HG02759 (cell line): ENCODE measurements at regions not wholly inside any gene's neighbourhood (a gene's known extent, or its start where the extent isn't known, plus 50 kb on each side); places are given as distances from the start of the nearest gene placed in this dataset.
A peak's percentile ranks its signal among the peaks of the same experiment; 100 is the strongest.

Source experiments
- ATAC-seq: cut with Tn5 transposase; IDR thresholded peaks from one replicate; pipeline ENCODE4 v1.9.1; 2021; ENCODE audit warnings: mild to moderate bottlenecking, moderate library complexity; ENCODE audit not compliant: unreplicated experiment

DNA sequence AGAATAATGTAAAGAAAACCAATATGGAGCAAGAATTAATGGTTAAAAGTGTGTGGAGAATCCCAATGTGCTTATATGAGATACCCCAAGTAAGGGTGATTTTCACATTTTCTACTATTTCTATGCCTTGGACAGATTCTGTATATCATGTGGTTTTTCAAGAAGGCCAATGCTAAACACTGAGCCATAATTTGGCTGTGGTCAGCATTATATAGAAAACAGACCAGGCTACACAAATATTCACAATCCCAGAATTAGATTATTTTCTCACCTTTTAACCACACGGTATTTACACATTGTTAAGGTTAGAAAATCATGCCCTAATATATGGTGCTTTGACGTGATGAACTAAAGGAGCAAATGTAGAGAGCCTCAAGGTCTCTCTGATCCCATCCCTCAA is 277.4 kb upstream of the LRATD1 start:
- ATAC-seq, result no peak

DNA sequence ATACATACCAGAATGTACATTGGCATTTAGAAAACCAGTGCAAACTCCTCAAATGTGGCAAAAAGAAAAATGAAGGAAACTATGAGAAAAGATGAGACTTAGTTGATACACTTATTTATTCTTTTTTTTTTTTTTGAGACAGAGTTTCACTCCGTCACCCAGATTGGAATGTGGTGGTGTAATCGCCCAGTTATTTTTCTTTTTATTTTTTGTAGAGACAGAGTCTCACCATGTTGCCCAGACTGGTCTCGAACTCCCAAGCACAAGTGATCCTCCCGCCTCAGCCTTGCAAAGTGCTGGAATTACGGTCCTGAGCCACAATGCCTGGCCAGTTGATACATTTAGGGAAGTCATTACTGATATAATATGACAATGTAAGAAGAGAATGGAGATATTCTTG is 274.2 kb upstream of the LRATD1 start:
- ATAC-seq, result no peak

DNA sequence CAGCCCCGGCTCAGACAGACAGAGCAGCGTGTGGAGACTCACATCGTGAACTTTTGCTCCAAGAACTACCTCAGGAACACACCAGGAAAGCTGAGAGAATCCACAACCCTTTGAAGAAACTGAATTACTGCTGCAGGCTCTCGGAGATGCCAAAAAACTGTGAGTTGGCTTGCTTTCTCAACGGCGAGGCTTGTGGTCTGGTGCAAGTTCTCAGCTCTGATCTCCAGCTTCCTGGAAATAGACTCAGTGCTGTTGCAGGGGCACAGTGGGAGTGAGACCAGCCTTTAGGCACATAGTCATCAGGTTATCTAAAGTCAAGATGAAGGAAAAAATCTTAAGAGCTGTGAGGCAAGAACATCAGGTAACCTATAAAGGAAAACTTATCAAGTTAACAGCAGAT is 273.7 kb upstream of the LRATD1 start:
- ATAC-seq, result no peak

DNA sequence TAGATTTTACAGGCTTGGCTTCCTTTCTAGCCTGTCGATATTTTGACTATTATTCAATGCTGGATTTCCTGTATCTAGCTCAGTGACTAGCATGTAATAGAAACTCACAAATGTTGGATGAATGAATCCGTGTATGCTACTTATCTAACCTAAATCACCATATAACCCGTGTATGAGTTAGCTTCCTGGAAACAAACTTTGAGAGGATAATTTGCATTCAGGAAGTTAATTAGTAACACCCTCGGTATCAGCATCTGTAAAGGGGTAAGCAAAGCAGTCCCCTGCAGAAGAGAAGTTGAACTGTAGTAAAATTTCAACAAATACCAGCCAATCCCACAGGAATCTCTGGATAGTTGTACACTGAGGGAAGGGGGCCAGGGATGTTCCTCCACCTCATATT is 269.4 kb upstream of the LRATD1 start:
- ATAC-seq, result no peak

DNA sequence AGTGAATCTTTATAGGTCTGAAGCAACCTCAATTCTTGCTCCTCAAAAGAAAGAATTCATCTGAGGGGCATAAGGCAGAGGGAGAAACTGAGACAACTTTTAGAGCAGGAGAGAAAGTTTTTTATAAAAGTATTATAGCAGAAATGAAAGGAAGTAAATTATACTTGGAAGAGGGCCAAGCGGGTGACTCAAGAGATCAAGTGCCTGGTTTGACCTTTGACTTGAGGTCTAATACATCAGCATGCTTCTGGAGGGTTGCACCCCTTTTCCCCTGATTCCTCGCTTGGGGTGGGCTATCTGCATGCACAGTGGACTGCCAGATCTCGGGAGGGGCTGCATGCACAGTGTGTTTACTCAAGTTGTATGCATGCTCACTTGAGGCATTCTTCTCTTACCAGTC is 268.5 kb upstream of the LRATD1 start:
- no peak for ATAC-seq

DNA sequence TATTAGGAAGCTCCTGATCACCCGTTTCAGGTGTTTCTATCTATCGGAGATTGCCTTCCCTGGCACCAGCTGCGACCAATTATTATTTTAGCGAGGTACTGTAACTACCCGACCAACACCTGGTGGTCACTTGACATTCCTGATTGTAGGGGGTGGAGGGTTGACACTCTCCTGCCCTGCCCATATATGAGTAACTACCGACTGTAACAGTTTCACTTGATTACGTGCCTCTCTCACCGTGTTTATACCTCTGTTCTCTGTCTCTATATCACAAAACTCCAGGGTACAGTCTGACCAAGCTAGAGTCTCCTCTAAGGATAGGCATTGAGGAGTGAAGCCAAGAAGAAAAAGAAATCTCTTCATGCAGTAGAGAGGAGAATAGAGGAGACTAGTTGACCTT is 268.0 kb upstream of the LRATD1 start:
- no peak for ATAC-seq

DNA sequence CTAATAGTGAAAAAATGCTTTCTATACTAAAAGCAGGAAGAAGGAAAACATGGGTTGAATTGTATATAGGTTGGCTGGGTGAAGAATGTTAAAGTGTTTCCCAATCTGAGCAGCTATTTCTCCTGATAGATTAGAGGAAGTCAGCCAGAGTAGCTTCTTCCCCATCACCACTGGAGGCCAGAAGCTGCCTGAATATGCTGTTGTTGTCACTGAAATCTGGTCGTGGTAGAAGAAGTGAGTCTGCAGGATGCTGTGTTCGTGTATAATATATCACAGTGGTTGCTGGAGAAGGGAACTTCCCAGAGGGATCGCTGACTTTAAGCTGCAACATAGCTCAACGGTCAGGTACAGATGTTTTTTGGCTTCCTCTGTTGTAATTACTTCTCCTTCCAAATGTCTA is 247.5 kb upstream of the LRATD1 start:
- ATAC-seq, result no peak

DNA sequence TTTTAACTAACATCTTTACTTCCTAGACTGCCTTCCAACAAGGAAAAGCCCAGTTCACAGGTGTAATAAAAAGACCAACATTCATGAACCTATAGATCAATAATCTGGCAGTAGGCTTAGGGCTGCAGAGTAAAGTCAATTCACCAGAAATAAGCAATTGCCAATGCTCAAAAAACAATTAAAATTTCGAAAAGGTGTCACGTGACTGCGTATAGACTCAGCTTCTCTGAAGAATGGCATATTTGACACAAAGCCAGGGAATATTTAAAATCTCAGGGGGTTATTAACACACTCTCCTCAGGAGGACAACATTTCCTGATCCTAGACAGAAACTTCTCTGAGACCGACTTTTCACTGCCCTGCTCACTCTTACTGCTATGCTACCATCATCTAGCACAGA is 245.2 kb upstream of the LRATD1 start:
- no peak for ATAC-seq

DNA sequence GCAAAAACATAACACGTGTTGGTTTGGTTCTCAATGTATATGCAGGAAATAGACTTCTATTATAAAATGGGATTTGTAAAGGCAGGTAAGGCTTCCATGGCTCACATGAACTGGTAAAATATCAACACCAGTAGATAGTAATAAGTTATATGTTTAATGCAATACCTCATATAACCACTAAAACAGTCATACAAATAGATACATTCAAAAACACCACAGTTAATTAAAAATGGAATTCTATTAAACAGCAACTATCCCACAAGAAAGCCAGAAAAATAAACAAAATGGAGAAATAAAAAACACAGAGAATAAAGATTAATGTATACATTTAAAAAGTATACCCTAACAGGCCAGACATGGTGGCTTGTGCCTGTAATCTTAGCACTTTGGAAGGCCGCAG is 243.8 kb upstream of the LRATD1 start:
- ATAC-seq, result no peak

DNA sequence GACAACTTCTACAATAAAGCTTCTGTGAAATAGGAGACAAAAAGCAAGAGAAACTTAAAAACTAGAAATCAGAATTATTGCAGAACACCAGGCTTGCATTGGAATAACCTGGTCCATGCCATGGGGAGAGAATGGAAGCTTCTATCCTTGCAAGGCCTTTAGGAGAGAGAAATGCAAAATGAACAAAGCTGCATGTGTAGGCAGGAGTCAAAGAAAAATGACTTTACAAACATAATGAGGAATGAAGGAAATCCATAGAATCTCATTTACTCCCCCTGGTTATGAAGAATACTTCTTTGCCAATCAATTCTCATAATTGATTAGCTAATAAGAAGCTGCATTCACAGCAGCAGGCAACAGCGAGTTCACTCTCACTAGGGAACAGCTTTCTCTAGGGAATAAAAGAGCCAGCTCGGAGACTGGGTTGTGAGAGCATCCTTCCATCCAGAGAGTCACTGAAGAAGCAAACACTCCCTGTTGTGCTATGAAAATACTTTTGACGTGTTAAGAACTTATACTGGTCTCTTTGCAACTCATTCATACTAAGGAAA is 235.9 kb upstream of the LRATD1 start:
- no peak for ATAC-seq

DNA sequence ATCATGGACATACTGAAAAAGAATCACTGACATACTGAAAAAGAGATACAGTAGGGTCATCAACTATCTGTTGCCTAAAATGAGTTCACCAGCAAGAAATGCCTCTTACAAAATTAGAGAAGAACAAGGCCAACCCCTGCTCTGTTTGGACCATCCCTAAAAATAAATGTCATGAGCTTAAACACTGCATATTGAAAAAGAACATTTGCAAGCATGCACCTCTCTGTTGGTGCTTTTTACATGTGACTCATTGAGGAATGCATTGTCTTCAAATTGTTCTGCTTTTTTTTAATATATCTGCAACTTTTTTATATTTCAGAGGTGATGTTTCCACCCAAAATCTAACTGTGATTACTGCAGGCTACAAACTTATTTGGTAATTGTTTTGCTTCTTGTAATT is 233.9 kb upstream of the LRATD1 start:
- no peak for ATAC-seq

DNA sequence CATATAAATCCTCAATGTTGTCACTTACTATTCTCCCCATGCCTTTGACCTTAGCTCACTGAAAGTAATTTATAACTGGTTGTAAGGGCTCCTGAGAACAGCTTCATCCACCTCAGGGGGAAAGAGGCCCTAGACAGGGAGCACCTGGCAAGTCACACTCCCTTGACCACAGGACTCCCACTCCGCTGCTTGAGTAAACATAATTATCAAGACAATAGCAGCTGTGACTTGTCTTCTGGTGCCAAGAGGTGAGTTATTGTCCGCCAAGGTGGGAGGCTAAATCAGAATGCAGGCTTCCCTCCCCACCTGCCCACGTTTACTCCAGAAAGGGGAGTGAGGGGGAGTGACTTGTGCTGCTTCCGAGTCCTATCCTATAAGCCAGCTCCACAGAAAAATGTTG is 230.6 kb upstream of the LRATD1 start:
- ATAC-seq, result no peak

DNA sequence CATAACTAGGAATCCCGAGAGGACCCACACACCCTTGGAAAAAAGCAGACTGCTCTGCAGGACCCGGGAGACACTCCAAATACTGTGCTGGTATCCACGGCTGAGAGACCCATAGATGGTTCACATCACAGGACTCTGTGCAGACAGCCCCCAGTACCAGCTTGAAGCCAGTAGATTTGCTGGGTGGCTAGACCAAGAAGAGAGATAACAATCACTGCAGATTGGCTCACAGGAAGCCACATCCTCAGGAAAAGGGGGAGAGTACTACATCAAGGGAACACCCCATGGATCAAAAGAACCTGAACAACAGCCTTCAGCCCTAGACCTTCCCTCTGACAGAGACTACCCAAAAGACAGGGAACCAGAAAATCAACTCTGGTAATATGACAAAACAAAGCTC is 223.8 kb upstream of the LRATD1 start:
- no peak for ATAC-seq

DNA sequence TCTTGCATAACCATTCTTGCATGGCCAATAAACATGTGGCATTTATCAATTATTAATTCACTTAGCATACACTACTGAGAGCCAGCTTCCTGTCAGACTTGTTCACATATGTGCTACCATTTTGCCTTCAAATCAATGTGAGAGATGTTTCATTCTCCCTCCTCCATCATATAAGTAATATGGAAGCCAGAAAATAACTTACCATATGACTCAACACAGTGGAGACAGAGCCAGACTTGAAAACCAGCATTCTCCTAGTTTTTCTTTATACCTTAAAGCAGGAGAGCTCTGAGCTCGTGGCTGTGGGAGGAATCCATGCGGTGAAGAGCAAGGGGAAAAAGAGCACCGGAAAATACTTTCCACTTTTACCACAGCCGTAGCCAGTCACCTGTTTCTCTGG is 215.0 kb upstream of the LRATD1 start:
- no peak for ATAC-seq

DNA sequence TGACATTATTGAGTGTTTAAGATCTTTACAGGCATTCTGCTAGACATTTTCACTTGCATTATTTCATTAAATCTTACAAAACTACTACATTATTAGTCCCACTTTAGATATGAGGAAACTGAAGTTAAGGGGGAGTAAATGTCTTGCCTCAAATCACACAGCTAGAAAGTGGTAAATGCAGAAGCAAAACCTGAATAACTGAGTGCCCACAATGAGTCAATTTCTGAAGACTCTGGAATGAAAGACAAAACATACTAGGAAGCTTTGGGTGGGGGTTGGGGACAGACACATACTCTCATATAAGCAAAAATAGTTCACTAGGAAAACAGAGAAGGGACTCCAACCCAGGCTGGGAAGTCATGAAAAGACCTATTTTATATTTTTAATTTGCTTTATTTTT is 214.4 kb upstream of the LRATD1 start:
- no peak for ATAC-seq

DNA sequence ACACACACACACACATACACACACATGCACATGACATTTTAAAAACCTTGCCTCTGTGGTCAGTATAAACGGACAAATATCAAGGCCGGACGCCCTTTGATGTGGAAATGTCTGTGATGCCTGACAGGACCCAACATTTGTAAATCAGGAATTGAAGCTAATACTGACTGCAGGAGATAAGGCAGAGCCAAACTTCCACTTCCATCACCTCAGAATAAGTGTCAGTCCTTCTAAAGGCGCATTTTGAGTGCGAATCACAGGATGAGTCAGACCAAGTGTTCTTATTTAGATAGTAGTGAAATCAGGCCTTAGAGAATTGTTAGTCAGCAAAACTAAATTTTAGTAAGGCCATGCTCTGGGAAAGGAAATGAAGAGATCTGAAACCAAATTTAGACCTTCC is 211.7 kb upstream of the LRATD1 start:
- no peak for ATAC-seq

DNA sequence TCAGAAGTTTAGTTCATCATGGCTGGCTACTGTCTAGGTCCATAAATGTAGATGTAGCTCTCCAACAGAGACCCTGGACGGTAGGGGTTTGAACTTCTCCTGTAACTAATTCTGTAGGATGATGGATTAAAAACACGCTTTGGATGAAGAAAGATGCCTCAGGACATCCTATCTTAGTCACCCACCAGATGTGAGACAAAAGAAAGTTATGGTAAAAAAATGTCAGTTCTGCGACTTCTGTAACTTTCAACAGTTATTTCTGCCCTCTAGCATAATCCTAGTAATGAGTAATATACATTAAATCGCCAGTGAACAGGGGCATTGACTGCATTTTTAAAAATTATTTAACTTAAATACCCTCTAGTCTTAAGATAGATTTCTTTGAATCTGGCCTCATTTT is 210.1 kb upstream of the LRATD1 start:
- no peak for ATAC-seq

DNA sequence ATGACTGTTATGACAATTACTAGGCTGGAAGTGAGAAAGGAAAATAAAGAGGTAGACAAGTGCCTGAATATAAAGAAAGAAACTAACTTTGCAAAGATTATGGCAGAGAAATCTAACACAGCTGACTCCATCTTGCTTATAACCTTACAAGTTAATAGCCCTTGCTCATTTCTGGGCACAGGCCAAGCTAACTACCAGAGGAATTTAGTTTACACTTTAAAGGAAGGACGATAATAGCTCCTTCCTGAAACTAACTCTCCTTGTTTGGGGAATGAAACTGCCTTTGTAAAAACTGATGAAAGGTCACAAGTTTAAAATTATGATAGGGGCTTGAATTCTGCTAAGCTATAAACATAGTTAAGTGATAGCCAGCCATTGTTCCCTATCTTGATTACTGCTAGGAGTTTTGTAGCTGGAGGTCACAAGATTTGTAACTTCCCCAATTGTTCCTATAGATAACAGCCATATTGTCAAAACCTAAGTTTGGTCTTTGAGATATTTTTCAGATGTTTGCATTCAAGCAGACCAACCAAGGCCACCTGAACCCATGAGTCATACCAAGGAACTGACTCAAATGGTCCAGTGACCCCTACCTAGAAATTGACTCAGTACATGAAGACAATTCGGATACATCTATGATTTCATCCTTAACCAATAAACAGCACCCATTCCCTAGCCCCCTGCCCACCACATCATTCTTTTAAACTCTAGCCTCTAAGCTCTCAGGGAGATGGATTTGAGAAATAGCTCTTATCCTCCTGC is 209.2 kb upstream of the LRATD1 start:
- ATAC-seq, result peak; percentile 46

DNA sequence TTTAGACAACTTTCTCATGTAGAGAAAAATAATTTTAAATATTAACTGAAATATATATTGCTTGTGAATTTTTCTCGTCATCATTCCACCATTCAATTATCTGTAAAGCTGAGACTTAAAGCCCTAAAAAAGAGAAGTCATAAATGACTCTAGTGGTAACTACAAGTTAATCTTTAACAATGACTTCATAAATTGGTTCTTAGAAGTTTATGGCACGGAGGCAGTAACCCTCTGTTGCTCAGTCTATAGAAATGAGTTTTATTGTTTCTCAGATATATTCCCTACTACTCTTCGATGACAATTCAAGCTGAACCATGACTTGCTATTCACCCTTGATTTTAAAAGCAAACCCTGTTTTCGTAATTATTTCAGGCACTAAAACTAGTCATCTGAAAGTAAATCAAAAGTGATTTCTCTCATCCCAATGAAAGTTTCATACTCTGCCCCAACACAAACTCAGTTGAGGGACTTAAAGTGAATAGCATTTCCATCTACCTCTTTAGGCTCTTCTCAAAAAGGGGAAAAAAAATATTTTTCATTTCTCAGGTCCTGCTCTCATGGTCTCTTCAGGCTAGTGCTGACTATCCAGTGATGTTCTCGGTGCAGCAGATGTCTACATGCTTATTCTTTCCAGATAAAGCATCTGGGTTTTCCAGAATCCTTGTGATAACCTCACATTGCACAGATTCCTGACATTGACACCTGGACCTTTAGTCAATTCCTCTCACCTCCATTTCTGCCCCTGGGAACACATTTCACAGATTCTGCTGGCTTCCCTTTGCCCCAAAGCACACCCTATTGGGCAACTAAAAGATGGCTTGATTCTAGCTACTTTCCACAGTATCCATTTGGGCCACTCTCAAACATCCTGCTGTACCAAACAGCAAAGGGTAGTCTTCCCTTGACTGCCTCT is 207.8 kb upstream of the LRATD1 start:
- ATAC-seq, result peak; percentile 57

DNA sequence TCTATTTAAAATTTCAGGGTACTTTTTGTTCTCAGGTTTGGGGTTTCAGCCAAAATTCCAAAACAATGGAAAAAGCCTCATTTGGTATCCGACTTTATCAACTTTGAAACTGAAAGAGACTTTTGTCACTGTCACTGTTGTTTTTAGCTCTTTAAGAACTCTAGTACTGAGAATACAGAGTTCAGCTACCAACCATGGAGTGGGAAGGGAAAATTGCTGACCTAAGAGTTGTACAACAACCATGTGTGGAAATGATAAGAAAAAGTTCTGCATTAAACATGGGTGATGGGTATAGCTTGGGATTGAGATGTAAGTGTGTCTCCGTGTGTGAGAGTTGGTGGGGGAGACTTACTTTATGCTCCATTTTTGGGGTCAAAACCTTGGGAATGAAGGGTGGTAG is 206.6 kb upstream of the LRATD1 start:
- ATAC-seq, result no peak

DNA sequence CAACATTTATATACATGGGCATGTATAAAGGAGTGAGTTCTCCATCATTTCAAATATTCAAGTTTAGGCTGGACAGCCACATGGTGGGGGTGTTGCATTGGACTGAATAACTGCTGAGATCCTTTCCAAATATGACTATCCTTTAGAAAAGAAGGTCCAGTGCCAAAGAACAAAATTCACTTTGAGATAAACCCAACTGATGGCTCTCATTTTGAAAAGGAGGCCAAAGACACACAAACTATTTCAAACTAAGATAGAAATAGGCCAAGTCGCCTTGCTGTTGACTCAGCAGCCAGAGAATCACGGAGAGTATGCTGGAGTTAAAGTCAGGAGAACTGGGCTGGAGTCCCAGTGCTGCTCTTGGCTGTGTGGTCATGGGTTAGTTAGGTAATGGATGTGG is 204.5 kb upstream of the LRATD1 start:
- ATAC-seq, result no peak

DNA sequence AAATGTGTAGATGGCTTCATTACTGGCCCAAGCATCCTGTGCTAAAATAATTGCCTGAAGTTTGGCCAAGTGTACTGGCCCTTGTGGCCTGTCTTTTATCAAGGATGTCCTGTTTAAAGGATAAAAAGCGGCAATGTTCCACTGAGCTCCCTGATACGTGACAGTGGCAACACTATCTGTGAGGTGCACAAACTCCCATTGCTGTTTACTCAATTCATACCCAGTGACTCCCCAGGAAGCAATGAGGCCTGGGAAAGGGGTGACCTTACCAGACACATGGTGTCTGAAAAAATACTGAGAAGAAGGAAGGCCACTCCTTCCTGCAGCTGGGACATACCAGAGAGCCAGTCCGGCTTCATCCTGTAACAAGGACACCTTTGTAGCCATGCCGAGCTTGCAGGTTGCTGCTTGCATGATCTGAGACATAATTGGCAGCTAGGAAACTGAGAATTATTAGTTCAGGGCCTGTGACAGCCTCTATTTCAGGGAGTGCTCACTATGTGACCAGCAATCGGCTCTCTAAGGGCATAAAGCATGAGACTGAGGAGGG is 198.5 kb upstream of the LRATD1 start:
- no peak for ATAC-seq
